Smooth muscle cell (in vitro differentiated cells): ENCODE measurements at regions not wholly inside any gene's neighbourhood (a gene's known extent, or its start where the extent isn't known, plus 50 kb on each side); places are given as distances from the start of the nearest gene placed in this dataset.

Source experiments
- DNase-seq: peaks from one replicate; lab custom pipeline; 2025; ENCODE audit not compliant: unreplicated experiment; lab: John Stamatoyannopoulos, UW
- H2AFZ ChIP-seq: fragments of 200-600 bp; sonication (generic); 2 replicates; pipeline ENCODE4 v1.6.0; 2016; ENCODE audit warnings: antibody characterized with exemption, low read depth, mild to moderate bottlenecking
- H3F3A ChIP-seq: fragments of 200-600 bp; sonication (generic); 2 replicates; pipeline ENCODE4 v1.6.0; 2017; ENCODE audit warnings: antibody characterized with exemption, low read depth
- H3K27ac ChIP-seq: fragments of 200-600 bp; sonication (generic); 2 replicates; pipeline ENCODE4 v1.5.1; 2016; ENCODE audit warnings: low read depth, mild to moderate bottlenecking
- H3K27me3 ChIP-seq: fragments of 200-600 bp; sonication (generic); 2 replicates; pipeline ENCODE4 v1.6.1; 2016; ENCODE audit warnings: low read depth, mild to moderate bottlenecking
- H3K36me3 ChIP-seq: fragments of 200-600 bp; sonication (generic); 2 replicates; pipeline ENCODE4 v1.5.1; 2016; ENCODE audit warnings: low read depth
- H3K4me1 ChIP-seq: fragments of 200-600 bp; sonication (generic); 2 replicates; pipeline ENCODE4 v1.5.1; 2016; ENCODE audit warnings: low read depth
- H3K4me2 ChIP-seq: fragments of 200-600 bp; sonication (generic); 2 replicates; pipeline ENCODE4 v1.6.0; 2016; ENCODE audit warnings: mild to moderate bottlenecking
- H3K4me3 ChIP-seq: fragments of 200-600 bp; sonication (generic); 2 replicates; pipeline ENCODE4 v1.5.1; 2016; ENCODE audit warnings: mild to moderate bottlenecking
- H3K79me2 ChIP-seq: fragments of 200-600 bp; sonication (generic); 2 replicates; pipeline ENCODE4 v1.6.0; 2016; ENCODE audit warnings: low read depth, mild to moderate bottlenecking
- H3K9ac ChIP-seq: fragments of 200-600 bp; sonication (generic); 2 replicates; pipeline ENCODE4 v1.6.0; 2016; ENCODE audit warnings: low read depth
- H3K9me3 ChIP-seq: fragments of 200-600 bp; sonication (generic); replicated peaks from 2 replicates; pipeline ENCODE4 v1.5.1; 2016; ENCODE audit warnings: low read depth
- H4K20me1 ChIP-seq: fragments of 200-600 bp; sonication (generic); 2 replicates; pipeline ENCODE4 v1.6.0; 2016; ENCODE audit warnings: low read depth
- WGBS: methylation state at CpG from one replicate; pipeline ENCODE4 v1.1.7; 2016; ENCODE audit warnings: low lambda C conversion rate; 5-methylcytosine and 5-hydroxymethylcytosine counted together
- TF ChIP-seq, protein P1 (sequence below): fragments of 200-600 bp; sonication (generic); IDR thresholded peaks from 2 replicates; pipeline ENCODE4 v1.5.1; 2017; ENCODE audit warnings: borderline replicate concordance, mild to moderate bottlenecking, antibody characterized with exemption; ENCODE audit not compliant: insufficient read depth, poor library complexity, severe bottlenecking

DNA sequence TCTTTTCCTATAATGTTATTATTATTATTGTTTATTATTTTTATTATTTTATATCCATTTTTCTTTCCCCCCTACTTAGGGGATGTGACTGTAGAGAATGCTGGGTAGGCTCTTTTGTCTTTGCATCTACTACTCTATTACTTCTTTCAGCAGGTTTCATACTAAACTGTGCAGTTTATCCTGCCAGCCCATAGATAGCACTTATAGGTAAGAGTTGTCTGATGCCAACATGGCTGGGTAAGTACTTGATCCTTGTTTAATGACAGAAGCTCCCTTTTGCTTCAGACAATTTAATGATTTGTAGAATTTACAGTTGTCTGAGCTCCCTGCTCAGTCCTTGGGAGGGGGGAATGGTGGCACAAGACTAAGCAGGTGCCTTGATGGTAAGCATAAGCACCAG is 262.9 kb upstream of the CDH2 start:
- H3K4me3 ChIP-seq = no peak overlapping the region
- H3K9ac ChIP-seq = no peak overlapping the region
- no peaks in the 10 kb centered on the region for H3K27me3 ChIP-seq
- H2AFZ ChIP-seq = no peak overlapping the region
- H3K4me2 ChIP-seq = no peak overlapping the region
- DNase-seq = no peak
- H4K20me1 ChIP-seq = no peaks in the 10 kb centered on the region
- no peak overlapping the region for H3K27ac ChIP-seq
- H3K4me1 ChIP-seq = no peaks in the 10 kb centered on the region
- no peaks in the 10 kb centered on the region for H3K9me3 ChIP-seq
- H3F3A ChIP-seq = no peaks in the 10 kb centered on the region
- TF ChIP-seq, protein P1, sequence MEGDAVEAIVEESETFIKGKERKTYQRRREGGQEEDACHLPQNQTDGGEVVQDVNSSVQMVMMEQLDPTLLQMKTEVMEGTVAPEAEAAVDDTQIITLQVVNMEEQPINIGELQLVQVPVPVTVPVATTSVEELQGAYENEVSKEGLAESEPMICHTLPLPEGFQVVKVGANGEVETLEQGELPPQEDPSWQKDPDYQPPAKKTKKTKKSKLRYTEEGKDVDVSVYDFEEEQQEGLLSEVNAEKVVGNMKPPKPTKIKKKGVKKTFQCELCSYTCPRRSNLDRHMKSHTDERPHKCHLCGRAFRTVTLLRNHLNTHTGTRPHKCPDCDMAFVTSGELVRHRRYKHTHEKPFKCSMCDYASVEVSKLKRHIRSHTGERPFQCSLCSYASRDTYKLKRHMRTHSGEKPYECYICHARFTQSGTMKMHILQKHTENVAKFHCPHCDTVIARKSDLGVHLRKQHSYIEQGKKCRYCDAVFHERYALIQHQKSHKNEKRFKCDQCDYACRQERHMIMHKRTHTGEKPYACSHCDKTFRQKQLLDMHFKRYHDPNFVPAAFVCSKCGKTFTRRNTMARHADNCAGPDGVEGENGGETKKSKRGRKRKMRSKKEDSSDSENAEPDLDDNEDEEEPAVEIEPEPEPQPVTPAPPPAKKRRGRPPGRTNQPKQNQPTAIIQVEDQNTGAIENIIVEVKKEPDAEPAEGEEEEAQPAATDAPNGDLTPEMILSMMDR = no peak
- H3K36me3 ChIP-seq = no peaks in the 10 kb centered on the region
- no peaks in the 10 kb centered on the region for H3K79me2 ChIP-seq

DNA sequence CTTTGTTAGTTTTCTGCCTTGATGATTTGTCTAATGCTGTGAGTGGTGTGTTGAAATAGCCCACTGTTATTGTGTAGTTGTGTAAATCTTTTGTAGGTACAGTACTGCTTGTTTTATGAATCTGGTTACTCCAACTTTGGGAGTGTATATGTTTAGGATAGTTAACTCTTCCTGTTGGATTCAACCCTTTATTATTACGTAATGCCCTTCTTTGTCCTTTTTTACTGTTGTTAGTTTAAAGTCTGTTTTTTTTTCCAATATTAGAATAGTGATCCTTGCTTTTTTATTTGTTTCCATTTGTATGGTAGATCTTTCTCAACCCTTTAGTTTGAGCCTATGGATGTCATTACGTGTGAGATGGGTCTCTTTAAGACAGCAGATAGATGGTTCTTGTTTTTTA is 261.5 kb upstream of the CDH2 start:
- no peak for DNase-seq
- Histone ChIP-seq H3K4me1 (no peaks in the 10 kb centered on the region), H2AFZ (no peak overlapping the region), H3K36me3 (no peaks in the 10 kb centered on the region), H3K27me3 (no peaks in the 10 kb centered on the region), H3K27ac (no peak overlapping the region), H3K79me2 (no peaks in the 10 kb centered on the region), H4K20me1 (no peaks in the 10 kb centered on the region), H3K9me3 (no peaks in the 10 kb centered on the region), H3K4me3 (no peak overlapping the region), H3K4me2 (no peak overlapping the region), H3F3A (no peaks in the 10 kb centered on the region), H3K9ac (no peak overlapping the region)
- 90% methylated on average over 2 of the region's 2 CpGs for WGBS
- TF ChIP-seq, protein P1 = no peak

DNA sequence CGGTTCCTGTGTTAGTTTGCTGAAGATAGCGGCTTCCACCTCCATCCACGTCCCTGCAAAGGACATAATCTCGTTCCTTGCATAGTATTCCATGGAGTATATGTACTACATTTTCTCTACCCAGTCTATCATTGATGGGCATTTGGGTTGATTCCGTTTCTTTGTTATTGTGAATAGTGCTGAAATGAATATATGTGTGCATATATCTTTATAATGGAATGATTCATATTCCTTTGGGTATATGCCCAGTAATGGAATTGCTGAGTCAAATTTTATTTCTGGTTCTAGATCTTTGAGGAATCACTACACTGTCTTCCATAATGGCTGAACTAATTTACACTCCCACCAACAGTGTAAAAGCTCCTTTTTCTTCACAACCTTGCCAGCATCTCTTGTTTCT is 255.4 kb upstream of the CDH2 start:
- Histone ChIP-seq H3K9ac (no peak overlapping the region), H3K27ac (no peak overlapping the region), H3K4me2 (no peak overlapping the region), H4K20me1 (no peaks in the 10 kb centered on the region), H3F3A (no peaks in the 10 kb centered on the region), H3K79me2 (no peaks in the 10 kb centered on the region), H3K4me3 (no peak overlapping the region), H3K27me3 (no peaks in the 10 kb centered on the region), H3K36me3 (no peaks in the 10 kb centered on the region), H2AFZ (no peak overlapping the region), H3K9me3 (no peaks in the 10 kb centered on the region), H3K4me1 (no peaks in the 10 kb centered on the region)
- WGBS = 93% methylated on average over 5 of the region's 5 CpGs
- DNase-seq = no peak
- TF ChIP-seq, protein P1 = no peak

DNA sequence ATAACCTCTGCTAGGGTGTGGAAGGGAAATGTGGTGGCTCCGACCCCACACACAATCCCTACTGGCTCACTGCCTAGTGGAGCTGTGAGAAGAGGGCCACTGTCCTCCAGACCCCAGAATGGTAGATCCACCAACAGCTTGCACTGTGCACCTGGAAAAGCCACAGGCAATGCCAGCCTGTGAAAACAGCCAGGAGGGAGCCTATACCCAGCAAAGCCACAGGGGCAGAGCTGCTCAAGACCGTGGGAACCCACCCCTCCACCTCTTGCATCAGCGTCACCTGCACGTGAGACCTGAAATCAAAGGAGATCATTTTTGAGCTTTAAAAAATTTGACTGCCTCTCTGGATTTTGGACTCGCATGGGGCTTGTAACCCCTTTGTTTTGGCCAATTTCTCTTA is 249.0 kb upstream of the CDH2 start:
- Histone ChIP-seq H3K4me2 (no peak overlapping the region), H3K36me3 (no peaks in the 10 kb centered on the region), H2AFZ (no peak overlapping the region), H3K9me3 (no peaks in the 10 kb centered on the region), H3K79me2 (no peaks in the 10 kb centered on the region), H4K20me1 (no peaks in the 10 kb centered on the region), H3K4me3 (no peak overlapping the region), H3K27me3 (no peaks in the 10 kb centered on the region), H3K4me1 (no peaks in the 10 kb centered on the region), H3K9ac (no peak overlapping the region), H3F3A (no peaks in the 10 kb centered on the region), H3K27ac (no peak overlapping the region)
- WGBS = 89% methylated on average over 5 of the region's 5 CpGs
- no peak for DNase-seq
- TF ChIP-seq, protein P1 = no peak
